NCI-H1694 (cell line): ENCODE measurements at regions not wholly inside any gene's neighbourhood (a gene's known extent, or its start where the extent isn't known, plus 50 kb on each side); places are given as distances from the start of the nearest gene placed in this dataset.

Experiments
- DNase-seq: peaks from one replicate; lab custom pipeline; 2025; lab: John Stamatoyannopoulos, UW

- no peak for DNase-seq
Observed at GRCh38 chr18:14905350-14905749, 157.4 kb downstream of the ANKRD30B start.

- no peak for DNase-seq
Observed at GRCh38 chr18:14905979-14906378, 158.0 kb downstream of the ANKRD30B start.

- no peak for DNase-seq
Observed at GRCh38 chr18:14907420-14907819, 159.4 kb downstream of the ANKRD30B start.

- DNase-seq: no peak
Observed at GRCh38 chr18:14908541-14908940, 160.6 kb downstream of the ANKRD30B start.

GRCh38 chr18:14912967-14913366 is 165.0 kb downstream of the ANKRD30B start:
- DNase-seq: no peak

GRCh38 chr18:14914121-14914520 is 166.1 kb downstream of the ANKRD30B start:
- no peak for DNase-seq

GRCh38 chr18:14914771-14915170 is 166.8 kb downstream of the ANKRD30B start:
- no peak for DNase-seq

- no peak for DNase-seq
Observed at GRCh38 chr18:14916181-14916580, 168.2 kb downstream of the ANKRD30B start.

- no peak for DNase-seq
Observed at GRCh38 chr18:14916851-14917250, 168.9 kb downstream of the ANKRD30B start.

GRCh38 chr18:14917311-14917710 is 169.3 kb downstream of the ANKRD30B start:
- no peak for DNase-seq

- DNase-seq: no peak
Observed at GRCh38 chr18:14919666-14920065, 171.7 kb downstream of the ANKRD30B start.

- DNase-seq: no peak
Observed at GRCh38 chr18:14921031-14921430, 173.1 kb downstream of the ANKRD30B start.

GRCh38 chr18:14921547-14921946 is 173.6 kb downstream of the ANKRD30B start:
- DNase-seq: no peak

GRCh38 chr18:14922031-14922430 is 174.1 kb downstream of the ANKRD30B start:
- DNase-seq: no peak

GRCh38 chr18:14922965-14923565 is 175.1 kb downstream of the ANKRD30B start:
- DNase-seq: no peak

GRCh38 chr18:14924226-14924625 is 176.3 kb downstream of the ANKRD30B start:
- no peak for DNase-seq

- no peak for DNase-seq
Observed at GRCh38 chr18:14925281-14925709, 177.3 kb downstream of the ANKRD30B start.

- no peak for DNase-seq
Observed at GRCh38 chr18:14927701-14928100, 179.7 kb downstream of the ANKRD30B start.

GRCh38 chr18:14928396-14928795 is 180.4 kb downstream of the ANKRD30B start:
- DNase-seq: no peak

GRCh38 chr18:14930076-14930475 is 182.1 kb downstream of the ANKRD30B start:
- no peak for DNase-seq

- DNase-seq: no peak
Observed at GRCh38 chr18:14930576-14930975, 182.6 kb downstream of the ANKRD30B start.

GRCh38 chr18:14933049-14933851 is 185.3 kb downstream of the ANKRD30B start:
- DNase-seq: no peak

GRCh38 chr18:14933964-14934363 is 186.0 kb downstream of the ANKRD30B start:
- no peak for DNase-seq

GRCh38 chr18:14935210-14935609 is 187.2 kb downstream of the ANKRD30B start:
- DNase-seq: no peak
